BJ (cell line): ENCODE measurements at regions not wholly inside any gene's neighbourhood (a gene's known extent, or its start where the extent isn't known, plus 50 kb on each side); places are given as distances from the start of the nearest gene placed in this dataset.

ENCODE experiments used
- CTCF ChIA-PET: fragments of 350-600 bp; formaldehyde crosslinking; extraction: SDS; loops from one replicate; lab custom pipeline; 2021; ENCODE audit warnings: antibody characterized with exemption, inconsistent platforms; lab: Yijun Ruan, JAX
- POLR2A ChIA-PET: fragments of 300-600 bp; sonication (Branson Sonifier 250); formaldehyde crosslinking; extraction: SDS; loops from one replicate; lab custom pipeline; 2021; ENCODE audit warnings: antibody characterized with exemption; lab: Charles Lee
- DNase-seq: peaks from one replicate; pipeline ENCODE4 v3.0.0-alpha.2; 2011; ENCODE audit warnings: low read depth
- H3K27me3 ChIP-seq: 2 replicates; pipeline ENCODE4 v1.6.0; 2011; ENCODE audit warnings: low read length; ENCODE audit not compliant: control insufficient read depth, insufficient read depth
- H3K36me3 ChIP-seq: 2 replicates; pipeline ENCODE4 v1.5.1; 2011; ENCODE audit warnings: low read length; ENCODE audit not compliant: control insufficient read depth, insufficient read depth
- H3K4me3 ChIP-seq: 2 replicates; pipeline ENCODE4 v1.5.1; 2011; ENCODE audit warnings: low read depth, mild to moderate bottlenecking, control low read depth, low read length
- TF ChIP-seq, protein P1 (sequence below): IDR thresholded peaks from 2 replicates; pipeline ENCODE4 v1.5.1; 2011; ENCODE audit warnings: low read depth, mild to moderate bottlenecking, control low read depth, inconsistent platforms, low read length, moderate library complexity; ENCODE audit not compliant: insufficient read depth

DNA sequence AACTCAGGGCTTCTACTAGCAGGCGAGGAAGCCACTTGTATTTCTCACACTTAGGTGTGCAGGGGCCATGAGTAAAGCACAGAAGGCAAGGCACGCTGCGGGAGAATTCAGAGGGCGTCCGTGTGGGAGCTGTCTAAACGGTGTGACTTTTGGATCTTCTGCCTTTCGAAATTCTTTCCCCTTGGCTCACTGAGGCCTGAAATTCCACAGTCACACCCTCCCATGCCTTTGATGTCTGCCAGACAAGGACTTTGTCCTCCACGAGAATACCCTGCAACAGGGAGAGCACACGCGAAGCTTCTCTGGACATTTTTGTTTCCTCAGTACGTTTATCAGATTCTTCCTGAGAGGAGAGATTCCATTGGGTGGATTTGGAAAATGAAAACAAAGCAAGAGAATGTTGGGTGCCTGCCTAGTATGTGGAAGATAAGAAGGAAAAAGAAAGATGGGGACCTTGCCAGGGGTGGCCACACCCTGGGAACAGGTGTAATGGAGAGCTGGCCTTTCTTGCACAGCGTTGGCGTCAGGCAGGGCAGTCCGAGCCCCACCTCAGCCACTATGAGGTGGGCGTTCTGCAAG lies 235.7 kb downstream of the MYLK4 start:
- CTCF ChIA-PET = interaction anchor here (1.1 kb wide), 1 partner anchor 13 kb away, joined by 3 read pairs; no protein-coding TSS in a partner anchor
- H3K4me3 ChIP-seq = no peak overlapping the region
- DNase-seq = no peak
- POLR2A ChIA-PET = no interaction called here
- peaks cover 4% of the 10 kb centered on the region; the same call in 1 of the 2 replicates for H3K27me3 ChIP-seq
- no peaks in the 10 kb centered on the region for H3K36me3 ChIP-seq
- TF ChIP-seq, protein P1, sequence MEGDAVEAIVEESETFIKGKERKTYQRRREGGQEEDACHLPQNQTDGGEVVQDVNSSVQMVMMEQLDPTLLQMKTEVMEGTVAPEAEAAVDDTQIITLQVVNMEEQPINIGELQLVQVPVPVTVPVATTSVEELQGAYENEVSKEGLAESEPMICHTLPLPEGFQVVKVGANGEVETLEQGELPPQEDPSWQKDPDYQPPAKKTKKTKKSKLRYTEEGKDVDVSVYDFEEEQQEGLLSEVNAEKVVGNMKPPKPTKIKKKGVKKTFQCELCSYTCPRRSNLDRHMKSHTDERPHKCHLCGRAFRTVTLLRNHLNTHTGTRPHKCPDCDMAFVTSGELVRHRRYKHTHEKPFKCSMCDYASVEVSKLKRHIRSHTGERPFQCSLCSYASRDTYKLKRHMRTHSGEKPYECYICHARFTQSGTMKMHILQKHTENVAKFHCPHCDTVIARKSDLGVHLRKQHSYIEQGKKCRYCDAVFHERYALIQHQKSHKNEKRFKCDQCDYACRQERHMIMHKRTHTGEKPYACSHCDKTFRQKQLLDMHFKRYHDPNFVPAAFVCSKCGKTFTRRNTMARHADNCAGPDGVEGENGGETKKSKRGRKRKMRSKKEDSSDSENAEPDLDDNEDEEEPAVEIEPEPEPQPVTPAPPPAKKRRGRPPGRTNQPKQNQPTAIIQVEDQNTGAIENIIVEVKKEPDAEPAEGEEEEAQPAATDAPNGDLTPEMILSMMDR = no peak

- DNase-seq = no peak
- Histone ChIP-seq H3K4me3 (no peak overlapping the region), H3K27me3 (peaks cover 4% of the 10 kb centered on the region; the same call in 1 of the 2 replicates), H3K36me3 (no peaks in the 10 kb centered on the region)
- ChIA-PET CTCF (no interaction called here), POLR2A (no interaction called here)
- TF ChIP-seq, protein P1 = no peak
Observed at GRCh38 chr6:2512802-2513201, 237.9 kb downstream of the MYLK4 start.

DNA sequence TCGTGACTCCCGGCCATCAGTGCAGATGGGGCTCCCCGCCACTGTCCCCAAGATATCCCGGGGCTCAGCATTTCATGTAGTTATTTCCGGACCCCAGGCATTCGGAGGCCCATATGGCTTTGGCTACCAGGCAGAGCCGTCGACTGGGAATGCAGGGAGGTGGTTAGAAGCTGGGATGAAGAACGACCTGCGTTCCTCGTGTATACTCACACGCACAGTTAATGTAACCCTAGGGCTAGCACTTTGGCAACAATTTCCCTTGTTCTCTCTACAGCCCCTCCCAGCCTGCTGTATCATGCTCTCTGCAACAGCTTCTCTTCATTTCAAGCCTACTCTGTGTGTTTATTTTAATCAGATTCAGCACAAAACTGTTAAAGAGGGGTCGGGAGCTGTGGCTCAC lies 240.4 kb downstream of the MYLK4 start:
- no peak for DNase-seq
- Histone ChIP-seq H3K4me3 (no peak overlapping the region), H3K36me3 (no peaks in the 10 kb centered on the region), H3K27me3 (peaks cover 6% of the 10 kb centered on the region; the same call in 1 of the 2 replicates)
- TF ChIP-seq, protein P1 = no peak
- POLR2A ChIA-PET = no interaction called here
- CTCF ChIA-PET = no interaction called here

- CTCF ChIA-PET = no interaction called here
- no peak for DNase-seq
- no peaks in the 10 kb centered on the region for H3K36me3 ChIP-seq
- TF ChIP-seq, protein P1 = no peak
- no peak overlapping the region for H3K4me3 ChIP-seq
- POLR2A ChIA-PET = no interaction called here
- H3K27me3 ChIP-seq = peaks cover 6% of the 10 kb centered on the region; the same call in 1 of the 2 replicates
Observed at GRCh38 chr6:2509711-2510110, 241.0 kb downstream of the MYLK4 start.

DNA sequence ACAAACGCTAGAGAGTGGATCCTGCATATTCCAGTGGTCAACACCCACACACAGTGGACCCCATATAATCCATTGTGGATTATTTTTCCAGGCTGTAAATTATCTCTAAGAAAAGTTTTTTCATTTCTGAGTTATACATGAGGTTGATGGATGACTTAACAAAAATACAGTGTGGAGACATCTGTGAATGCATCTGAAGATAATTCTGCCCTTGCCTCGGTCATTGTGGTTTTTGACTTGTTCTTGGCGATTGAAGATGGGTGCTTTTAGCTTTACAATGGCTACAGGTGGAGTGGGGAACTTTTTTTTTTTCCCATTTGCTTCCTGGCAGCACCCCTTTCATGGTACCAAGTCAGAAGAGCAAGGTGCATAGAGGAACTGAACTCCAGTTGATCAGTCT lies 242.7 kb downstream of the MYLK4 start:
- CTCF ChIA-PET = no interaction called here
- TF ChIP-seq, protein P1 = no peak
- DNase-seq = no peak
- Histone ChIP-seq H3K27me3 (peaks cover 4% of the 10 kb centered on the region; the same call in 1 of the 2 replicates), H3K36me3 (no peaks in the 10 kb centered on the region), H3K4me3 (no peak overlapping the region)
- POLR2A ChIA-PET = no interaction called here
